Kidney glomerular epithelial cell (primary cell): ENCODE measurements at regions not wholly inside any gene's neighbourhood (a gene's known extent, or its start where the extent isn't known, plus 50 kb on each side); places are given as distances from the start of the nearest gene placed in this dataset.
"Not testable (repeated sequence)": the region's sequence is repeated elsewhere in the genome, so short reads cannot be mapped to it uniquely, and the experiment has no call there.

Source experiments
- DNase-seq: peaks from one replicate; lab custom pipeline; 2025; lab: John Stamatoyannopoulos, UW

- DNase-seq, result no peak
Measured at GRCh38 chr3:66933233-66933632, 64.9 kb upstream of the KBTBD8 start.

DNA sequence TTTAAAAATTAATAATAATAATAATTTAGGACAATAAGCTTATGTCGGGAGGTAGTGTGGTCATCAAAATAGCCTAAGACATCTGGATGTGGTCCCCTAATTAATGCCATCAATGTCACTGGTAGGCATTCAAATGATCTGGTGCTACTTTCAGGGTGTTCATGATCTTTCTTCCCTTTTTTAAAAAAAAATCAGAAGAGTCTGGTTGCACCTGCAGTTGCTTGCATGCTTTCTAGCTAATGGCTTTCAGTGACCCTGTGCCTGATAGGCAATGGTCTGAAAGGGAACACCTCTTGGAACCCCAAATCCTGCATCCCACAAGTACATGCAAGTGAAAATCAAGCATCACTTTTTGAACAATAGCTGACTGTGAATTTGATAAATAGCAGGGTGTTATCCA is 64.1 kb upstream of the KBTBD8 start:
- DNase-seq, result no peak

DNA sequence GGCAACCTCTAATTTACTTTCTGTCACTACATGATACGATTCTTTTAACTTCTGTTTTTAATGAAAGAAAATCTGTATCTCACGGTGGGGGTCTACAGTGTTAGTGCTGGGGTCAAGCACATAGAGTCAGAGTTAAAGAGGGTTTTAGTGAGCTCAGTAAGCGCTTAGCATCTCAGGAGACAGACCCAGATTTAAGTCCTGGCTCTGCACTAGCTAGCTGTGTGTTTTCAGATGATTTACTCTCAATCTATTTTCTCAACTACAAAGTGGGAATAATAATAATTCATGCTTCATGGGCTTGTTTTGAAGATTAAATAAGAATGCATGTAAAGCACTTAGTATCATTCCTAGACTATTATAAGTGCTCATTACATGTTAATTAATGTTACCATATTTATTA is 63.4 kb upstream of the KBTBD8 start:
- no peak for DNase-seq

- DNase-seq, result not testable (repeated sequence)
Measured at GRCh38 chr3:66937041-66937440, 61.1 kb upstream of the KBTBD8 start.

GRCh38 chr3:66938338-66938963 is 59.7 kb upstream of the KBTBD8 start:
- peak; percentile 54 for DNase-seq

DNA sequence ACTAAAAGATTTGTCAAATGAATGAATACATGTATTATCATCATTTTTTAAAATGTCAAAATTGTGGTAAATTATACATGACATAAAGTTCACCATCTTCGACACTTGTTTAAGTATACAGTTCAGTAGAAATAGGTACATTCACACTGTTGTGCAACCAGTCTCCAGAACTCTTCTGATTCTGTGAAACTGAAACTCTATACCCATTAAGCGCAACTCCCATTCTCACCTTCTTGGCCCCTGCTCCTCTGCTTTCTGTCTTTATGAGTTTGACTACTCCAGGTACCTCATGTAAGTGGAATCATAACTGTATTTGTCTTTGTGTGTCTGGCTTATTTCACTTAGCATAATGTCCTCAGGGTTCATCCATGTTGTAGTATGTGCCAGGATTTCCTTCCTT is 50.1 kb upstream of the KBTBD8 start:
- no peak for DNase-seq
